ENCODE measurements at regions not wholly inside any gene's neighbourhood (a gene's known extent, or its start where the extent isn't known, plus 50 kb on each side); places are given as distances from the start of the nearest gene placed in this dataset.

- no peak for DNase-seq (ENCODE audit: low spot score in 2 of 2)
- peak overlapping the region in 1 of 2 donors; percentile 30 for H3K4me3 ChIP-seq
- H3K9me3 ChIP-seq: no peaks in the 10 kb centered on the region
- intact Hi-C loops (cut with DNase I): no loop called here
- no peak overlapping the region for H3K27ac ChIP-seq
- no peaks in the 10 kb centered on the region for H3K36me3 ChIP-seq
- H3K27me3 ChIP-seq: peaks cover 7% of the 10 kb centered on the region
- peaks cover 2 to 5% of the 10 kb centered on the region in 2 donors for H3K4me1 ChIP-seq
- TF ChIP-seq CTCF (IDR thresholded peaks at IDR 0.05): no peak
Observed at GRCh38 chr20:59403962-59404314, 103.5 kb downstream of the EDN3 start.

GRCh38 chr20:59404749-59405148 lies 104.3 kb downstream of the EDN3 start:
- DNase-seq (ENCODE audit: low spot score in 2 of 2): no peak
- H3K27me3 ChIP-seq: peaks cover 7% of the 10 kb centered on the region
- intact Hi-C loops (cut with DNase I): no loop called here
- peaks cover 2 to 5% of the 10 kb centered on the region in 2 donors for H3K4me1 ChIP-seq
- no peaks in the 10 kb centered on the region for H3K36me3 ChIP-seq
- no peak overlapping the region for H3K4me3 ChIP-seq
- TF ChIP-seq CTCF (IDR thresholded peaks at IDR 0.05): no peak
- H3K9me3 ChIP-seq: no peaks in the 10 kb centered on the region
- no peak overlapping the region for H3K27ac ChIP-seq

GRCh38 chr20:59405226-59406200 lies 105.1 kb downstream of the EDN3 start:
- Histone ChIP-seq H3K27me3 (peaks cover 7% of the 10 kb centered on the region), H3K9me3 (no peaks in the 10 kb centered on the region), H3K27ac (no peak overlapping the region), H3K36me3 (no peaks in the 10 kb centered on the region), H3K4me3 (no peak overlapping the region), H3K4me1 (peaks cover 2 to 5% of the 10 kb centered on the region in 2 donors)
- DNase-seq (ENCODE audit: low spot score in 2 of 2): no peak
- no peak for TF ChIP-seq CTCF (IDR thresholded peaks at IDR 0.05)
- intact Hi-C loops (cut with DNase I): no loop called here

GRCh38 chr20:59406446-59406845 lies 106.0 kb downstream of the EDN3 start:
- no peak overlapping the region for H3K27ac ChIP-seq
- intact Hi-C loops (cut with DNase I): no loop called here
- DNase-seq (ENCODE audit: low spot score in 2 of 2): no peak

GRCh38 chr20:59411170-59411569 lies 110.8 kb downstream of the EDN3 start:
- H3K27ac ChIP-seq: no peak overlapping the region
- no peak for TF ChIP-seq CTCF (IDR thresholded peaks at IDR 0.05)

More at GRCh38 chr20:59406446-59406845, 106.0 kb downstream of the EDN3 start:
- Histone ChIP-seq H3K4me1 (peaks cover 2 to 5% of the 10 kb centered on the region in 2 donors), H3K9me3 (no peaks in the 10 kb centered on the region), H3K4me3 (no peak overlapping the region), H3K36me3 (no peaks in the 10 kb centered on the region), H3K27me3 (peaks cover 7% of the 10 kb centered on the region)
- TF ChIP-seq CTCF (IDR thresholded peaks at IDR 0.05): no peak

More at GRCh38 chr20:59411170-59411569, 110.8 kb downstream of the EDN3 start:
- no peaks in the 10 kb centered on the region for H3K27me3 ChIP-seq
- H3K4me3 ChIP-seq: no peak overlapping the region
- no peaks in the 10 kb centered on the region for H3K36me3 ChIP-seq
- H3K9me3 ChIP-seq: no peaks in the 10 kb centered on the region
- DNase-seq (ENCODE audit: low spot score in 2 of 2): no peak
- intact Hi-C loops (cut with DNase I): no loop called here
- no peaks in the 10 kb centered on the region for H3K4me1 ChIP-seq

Measured in ascending aorta (tissue), 2 donors.